ENCODE measurements at regions not wholly inside any gene's neighbourhood (a gene's known extent, or its start where the extent isn't known, plus 50 kb on each side); places are given as distances from the start of the nearest gene placed in this dataset.

GRCh38 chr21:18477043-18477442 lies 73.5 kb upstream of the TMPRSS15 start:
- TF ChIP-seq, protein P1, sequence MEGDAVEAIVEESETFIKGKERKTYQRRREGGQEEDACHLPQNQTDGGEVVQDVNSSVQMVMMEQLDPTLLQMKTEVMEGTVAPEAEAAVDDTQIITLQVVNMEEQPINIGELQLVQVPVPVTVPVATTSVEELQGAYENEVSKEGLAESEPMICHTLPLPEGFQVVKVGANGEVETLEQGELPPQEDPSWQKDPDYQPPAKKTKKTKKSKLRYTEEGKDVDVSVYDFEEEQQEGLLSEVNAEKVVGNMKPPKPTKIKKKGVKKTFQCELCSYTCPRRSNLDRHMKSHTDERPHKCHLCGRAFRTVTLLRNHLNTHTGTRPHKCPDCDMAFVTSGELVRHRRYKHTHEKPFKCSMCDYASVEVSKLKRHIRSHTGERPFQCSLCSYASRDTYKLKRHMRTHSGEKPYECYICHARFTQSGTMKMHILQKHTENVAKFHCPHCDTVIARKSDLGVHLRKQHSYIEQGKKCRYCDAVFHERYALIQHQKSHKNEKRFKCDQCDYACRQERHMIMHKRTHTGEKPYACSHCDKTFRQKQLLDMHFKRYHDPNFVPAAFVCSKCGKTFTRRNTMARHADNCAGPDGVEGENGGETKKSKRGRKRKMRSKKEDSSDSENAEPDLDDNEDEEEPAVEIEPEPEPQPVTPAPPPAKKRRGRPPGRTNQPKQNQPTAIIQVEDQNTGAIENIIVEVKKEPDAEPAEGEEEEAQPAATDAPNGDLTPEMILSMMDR (conservative IDR thresholded peaks at IDR 0.05 in 1 of 2, IDR thresholded peaks at IDR 0.05 in 1 of 2; ENCODE audit: extremely low read depth in 1 of 2, insufficient read depth in 1 of 2, low read depth in 1 of 2, low read length in 2 of 2): no peak
- no peak for TF ChIP-seq EZH2 (IDR thresholded peaks at IDR 0.05; ENCODE audit: borderline replicate concordance, low read length)

Measured in mammary epithelial cell (primary cell).